Renal pelvis (tissue), 1 donor: ENCODE measurements at regions not wholly inside any gene's neighbourhood (a gene's known extent, or its start where the extent isn't known, plus 50 kb on each side); places are given as distances from the start of the nearest gene placed in this dataset.

Experiments
- DNase-seq: peaks from one replicate; pipeline ENCODE4 v3.0.0-alpha.2; 2013

DNA sequence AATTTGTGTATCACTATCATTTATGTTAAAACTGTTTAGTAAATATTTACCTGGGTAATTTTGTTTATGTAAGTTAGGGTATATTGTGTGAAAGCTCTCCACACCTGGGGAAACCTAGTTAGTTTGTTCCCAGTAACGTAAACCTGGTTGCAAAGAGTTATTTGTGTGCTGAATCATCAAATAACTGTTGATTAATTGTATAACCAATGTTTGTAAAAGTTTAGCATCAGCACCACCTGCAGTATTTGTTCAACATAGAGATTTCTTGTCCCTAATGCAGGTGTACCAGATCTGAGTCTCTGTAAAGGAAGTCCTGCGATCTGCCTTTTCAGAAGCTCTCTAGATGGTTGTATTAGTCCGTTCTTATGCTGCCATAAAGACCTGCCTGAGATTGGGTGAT lies 440.4 kb downstream of the COL12A1 start:
- DNase-seq = no peak

DNA sequence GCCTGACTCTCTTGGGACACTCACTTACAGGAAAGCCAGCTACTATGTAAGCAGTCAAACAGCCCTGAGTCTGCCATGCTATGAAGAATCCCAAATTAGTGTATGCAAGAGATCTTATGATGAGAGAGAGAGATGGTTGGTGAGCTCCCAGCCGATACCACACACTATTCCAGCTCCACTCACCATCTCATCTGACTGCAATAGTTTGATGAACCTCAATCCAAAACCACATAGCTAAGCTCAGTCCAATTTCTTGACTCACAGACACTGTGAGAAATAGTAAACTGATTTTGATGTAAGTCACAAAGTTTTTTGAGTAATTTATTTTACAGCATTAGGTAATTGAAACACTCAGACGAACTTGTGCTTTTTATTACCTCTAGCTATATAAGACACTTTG lies 441.4 kb downstream of the COL12A1 start:
- no peak for DNase-seq

DNA sequence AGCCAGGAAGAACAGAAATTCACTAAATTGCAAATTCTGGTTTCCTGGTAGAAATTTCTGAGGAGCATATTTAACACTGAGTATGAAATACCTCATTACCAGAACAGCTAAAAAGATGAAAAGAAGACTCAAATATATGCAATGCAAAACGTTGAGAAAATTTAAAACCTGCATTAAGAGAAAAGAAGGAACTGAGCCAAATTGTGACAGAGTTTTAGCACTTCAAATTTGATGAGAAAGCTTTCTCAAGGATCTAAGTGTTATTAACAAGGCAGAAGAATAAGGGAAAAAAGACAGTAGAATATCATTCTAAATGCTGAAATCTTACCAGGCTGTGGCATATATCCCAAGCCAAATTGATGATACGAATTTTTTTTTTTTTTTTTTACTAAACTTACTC lies 443.0 kb downstream of the COL12A1 start:
- DNase-seq = no peak

DNA sequence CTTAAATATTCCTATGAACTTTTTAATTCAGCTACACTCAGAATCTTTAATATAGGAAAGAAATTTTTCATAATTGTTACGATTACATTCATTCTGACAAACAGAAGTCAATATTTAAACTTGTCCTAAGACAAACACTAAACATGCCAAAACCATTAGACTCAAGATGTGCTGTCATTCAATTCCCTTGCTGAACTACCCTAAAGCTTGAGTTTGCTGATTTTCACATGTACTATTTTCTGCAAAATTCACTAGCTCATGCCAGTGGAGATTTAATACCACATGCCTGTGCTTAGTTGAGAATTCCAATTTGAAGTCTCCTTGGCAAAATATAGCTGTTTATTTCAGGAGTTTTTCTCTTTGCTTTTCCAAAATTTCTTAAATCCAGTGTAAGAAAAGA lies 448.0 kb downstream of the COL12A1 start:
- DNase-seq = no peak

DNA sequence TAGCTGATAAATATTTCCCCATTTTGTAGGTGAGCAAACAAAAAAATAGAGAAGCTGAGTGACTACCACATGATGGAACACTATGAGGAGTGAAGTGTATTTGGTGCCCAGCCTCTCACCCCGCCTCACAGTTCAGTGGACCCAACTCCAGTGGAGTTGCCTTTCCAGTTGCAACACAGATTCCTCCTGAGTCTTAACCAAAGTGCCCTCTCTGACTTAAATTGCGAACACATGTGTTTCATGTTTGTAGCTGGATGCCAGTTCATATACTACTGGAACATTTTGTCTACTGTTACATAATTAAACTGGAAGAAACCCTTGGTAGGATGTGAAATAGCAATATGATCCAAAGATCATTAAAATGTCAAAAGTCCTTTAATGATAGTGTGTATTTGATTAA lies 448.9 kb downstream of the COL12A1 start:
- no peak for DNase-seq

DNA sequence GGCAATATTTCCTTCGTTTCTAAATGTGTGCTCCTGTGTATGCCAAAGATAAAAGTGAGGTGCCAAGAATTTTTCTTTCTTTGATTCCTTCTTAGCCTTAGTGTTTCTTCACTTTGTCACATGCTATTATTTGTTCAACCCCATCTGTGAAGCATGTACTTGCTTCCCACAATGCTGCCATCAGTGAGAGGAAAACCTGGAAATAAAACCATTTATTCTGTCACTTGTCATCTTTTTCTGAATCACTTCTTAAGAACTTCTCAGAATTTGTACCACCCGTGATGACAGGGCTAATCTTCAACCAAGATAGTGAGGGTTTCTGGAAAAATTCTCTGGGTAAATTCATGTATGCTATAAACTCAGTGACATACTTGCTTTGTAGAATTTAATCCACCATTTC lies 450.1 kb downstream of the COL12A1 start:
- no peak for DNase-seq

DNA sequence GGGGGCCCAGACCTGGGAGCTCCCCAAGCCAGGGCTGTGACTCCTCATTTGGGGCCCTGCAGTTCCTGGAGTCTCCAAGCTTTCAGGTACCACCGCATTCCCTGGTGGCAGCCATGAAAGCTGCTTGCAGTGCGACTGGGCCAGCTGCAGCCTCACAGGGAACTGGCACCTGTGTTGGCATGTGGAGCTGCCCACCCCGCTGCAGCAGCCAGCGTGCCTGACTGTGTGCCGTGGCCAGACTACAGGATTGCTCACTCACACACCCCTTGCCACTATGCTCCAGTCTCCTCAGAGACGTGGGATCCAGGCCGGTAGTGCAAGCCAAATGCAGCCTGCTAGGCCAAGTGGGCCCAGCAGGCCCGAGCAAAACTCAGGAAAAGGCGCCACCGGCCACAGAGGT lies 450.7 kb downstream of the COL12A1 start:
- no peak for DNase-seq

DNA sequence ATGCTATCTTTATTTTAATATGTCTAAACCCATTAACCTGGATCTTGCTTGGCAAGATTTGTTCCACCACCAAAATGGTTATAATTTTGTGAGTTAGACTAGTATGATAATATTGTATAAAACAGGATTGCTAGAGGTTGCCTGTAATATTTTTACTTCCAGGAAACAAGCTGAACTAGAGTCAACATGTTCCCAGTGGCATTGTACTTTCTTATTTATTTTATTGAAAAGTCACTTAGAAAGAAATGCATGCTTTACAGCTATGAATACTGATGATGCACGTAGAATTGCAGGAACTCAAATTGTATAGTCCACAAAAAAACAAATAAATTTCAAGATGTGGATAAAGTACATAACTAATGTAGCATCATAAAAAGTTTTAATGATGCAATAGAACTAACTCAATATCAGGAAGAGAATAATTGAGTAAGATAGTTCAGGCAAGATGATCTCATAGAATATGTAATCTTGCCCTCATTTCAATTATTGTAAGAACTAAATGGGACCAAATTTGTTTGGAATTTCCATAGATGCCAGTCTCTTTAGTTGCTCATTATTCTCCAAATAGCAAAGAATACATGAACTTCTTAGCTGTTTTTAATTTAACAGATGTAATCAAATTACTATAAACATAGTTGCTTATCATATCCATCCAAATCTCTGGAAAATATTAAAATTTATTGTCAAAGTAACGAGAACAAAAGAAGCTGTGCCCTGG lies 451.8 kb downstream of the COL12A1 start:
- DNase-seq = no peak

DNA sequence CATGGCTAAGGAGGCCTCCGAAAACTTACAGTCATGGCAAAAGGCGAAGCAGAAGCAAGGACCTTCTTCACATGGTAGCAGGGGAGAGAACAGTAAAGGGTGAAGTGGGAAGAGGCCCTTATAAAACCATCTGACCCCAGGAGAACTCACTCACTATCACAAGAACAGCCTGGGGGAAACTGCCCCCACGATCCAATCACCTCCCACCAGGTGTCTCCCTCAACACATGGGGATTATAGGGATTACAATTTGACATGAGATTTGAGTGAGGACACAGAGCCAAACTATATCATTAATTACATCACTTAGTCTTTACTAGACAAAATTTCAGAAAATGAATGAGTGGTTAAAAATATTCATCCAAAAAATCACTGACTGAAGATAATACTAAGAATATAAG lies 453.6 kb downstream of the COL12A1 start:
- no peak for DNase-seq

DNA sequence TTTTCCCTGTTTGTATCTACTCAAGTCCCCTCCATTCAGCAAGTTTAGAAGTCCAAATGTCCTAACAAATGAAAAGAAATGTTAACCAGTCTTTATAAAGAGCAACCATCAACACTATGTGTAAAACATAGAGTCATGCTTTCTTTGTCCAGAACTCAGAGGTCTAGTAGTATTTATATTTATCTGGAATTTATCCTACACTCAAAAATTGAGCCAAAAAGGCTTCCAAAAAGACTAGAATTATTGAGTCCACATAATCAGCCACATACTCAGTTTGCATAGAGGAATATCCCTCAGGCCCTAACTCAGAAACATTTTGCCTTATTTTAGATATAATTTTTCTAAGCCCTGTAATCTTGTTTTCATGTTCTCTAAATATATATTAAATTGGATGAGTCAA lies 455.0 kb downstream of the COL12A1 start:
- DNase-seq = no peak

DNA sequence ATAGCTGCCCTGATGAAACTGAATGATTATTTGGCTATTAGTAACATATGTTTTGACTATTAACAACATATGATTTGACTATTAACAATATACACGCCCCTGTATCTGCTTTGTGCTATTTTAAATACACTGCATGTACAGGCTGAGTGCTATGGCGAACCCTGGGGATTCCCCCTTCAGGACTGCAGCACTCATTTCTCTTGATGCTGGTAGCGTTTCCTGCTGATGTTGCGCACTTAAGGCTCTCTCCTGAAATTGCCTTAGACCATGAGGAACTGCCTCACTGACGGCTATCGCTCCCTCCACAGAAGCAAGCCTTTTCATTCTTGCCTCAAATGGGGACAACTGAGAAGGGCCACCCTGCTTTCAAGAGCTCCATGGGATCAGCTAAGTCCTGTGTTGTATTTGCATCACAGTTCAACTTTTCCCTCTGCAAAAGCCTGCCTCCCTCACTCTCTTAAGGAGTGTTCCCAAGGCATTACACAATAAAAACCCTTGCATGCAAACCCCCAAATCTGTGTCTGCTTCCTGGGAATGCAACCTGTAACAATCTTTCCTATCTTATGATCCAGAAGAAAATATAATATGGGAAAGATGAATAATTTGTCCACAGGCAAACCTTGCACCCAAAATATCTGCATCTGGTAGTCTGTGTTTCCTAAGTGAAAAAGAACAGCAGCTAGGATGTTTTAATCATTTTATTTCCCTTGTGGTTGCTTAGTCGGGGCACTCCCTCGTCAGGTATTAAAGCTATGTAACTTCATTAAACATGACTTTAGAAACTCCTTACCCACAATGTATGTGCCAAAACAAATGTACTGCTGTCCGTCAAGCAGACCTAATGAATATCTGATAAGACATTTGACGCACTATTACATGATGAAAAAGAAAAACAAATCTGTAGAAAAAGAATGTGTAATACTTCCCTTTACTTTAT lies 456.4 kb downstream of the COL12A1 start:
- no peak for DNase-seq

DNA sequence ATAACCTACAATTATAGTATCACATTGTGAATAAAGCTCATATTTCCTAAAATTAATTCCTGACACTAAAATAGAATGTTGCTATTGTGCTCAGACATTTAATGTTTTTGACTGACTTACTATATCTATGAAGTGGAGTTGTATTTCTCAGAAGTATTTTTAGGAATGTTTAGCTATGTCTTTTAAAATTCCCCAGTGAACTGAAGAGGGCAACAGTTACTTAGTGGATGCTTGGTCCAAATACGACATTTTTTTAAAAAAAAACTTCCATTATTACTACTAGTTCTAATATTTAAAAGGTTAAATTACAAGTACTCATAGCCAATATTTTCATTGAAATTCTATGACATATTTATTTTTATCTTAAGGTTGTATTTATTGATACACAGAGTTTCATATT lies 460.2 kb downstream of the COL12A1 start:
- no peak for DNase-seq

DNA sequence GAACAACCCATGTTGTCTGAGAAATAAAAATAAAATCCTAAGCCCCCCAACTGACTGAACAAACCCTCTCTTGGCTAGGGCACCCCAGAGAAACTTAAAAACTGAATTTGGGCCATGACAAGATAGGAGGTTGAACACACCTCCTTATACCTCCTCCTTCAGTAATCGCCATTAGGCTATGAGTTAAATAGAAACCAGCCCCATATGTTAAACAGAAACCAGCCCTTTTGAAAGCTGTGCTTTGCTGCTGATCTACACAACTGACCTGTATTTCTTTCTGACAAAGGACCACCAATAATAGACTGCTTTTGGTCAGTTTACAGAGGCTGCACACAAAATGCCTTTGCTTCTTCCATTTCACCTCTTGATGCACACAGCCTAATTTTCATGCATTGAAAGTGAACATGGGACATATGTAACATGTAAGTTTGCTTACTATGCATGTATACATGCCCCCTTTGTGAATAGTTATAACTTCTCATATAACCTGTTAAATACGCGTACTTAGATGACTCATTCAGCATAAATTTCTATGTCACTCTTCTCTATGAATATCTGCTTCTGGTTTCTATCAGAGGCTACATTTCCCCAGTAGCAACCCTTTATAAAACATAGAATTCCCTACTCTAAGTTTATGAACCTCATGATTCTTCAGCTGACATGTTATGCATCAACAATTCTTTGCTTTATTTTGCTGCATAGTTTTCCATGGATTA lies 462.9 kb downstream of the COL12A1 start:
- no peak for DNase-seq

DNA sequence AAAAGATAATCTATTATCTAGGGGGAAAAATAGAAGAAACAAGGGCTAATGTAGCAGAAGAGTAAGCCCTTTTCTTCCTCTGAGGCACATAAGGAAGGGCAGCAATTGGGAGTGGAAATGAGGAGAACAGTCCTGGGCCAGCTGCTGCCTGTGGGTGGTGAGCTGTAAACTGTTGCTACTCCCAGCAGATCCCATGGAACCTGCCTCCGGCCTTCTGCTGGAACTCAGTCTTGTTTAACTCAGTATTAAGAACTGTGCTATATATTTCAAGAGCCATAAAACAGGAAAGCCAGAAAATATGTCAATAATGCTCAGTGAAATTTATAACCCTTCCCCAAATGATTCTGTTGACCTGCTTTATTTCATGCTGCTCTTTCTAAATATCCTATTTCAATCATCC lies 464.2 kb downstream of the COL12A1 start:
- no peak for DNase-seq

DNA sequence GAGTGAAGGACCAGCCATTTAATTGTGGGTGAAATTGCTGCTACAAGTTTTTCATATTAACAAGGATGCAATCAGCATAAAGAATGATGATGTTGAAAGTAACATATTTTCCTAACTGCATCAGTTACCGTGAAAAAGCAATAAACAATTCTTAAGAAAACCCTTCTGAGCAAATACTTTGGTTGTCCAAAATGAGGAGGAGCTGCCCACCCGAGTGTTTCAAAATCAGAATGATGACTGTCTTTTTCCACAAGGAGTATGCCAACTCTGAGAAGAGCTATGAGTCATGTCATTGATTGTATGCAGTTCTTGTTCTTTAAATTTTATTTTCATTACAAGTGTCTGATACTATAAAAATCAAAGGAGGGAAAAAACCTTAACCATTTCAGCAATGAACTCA lies 470.5 kb downstream of the COL12A1 start:
- no peak for DNase-seq

DNA sequence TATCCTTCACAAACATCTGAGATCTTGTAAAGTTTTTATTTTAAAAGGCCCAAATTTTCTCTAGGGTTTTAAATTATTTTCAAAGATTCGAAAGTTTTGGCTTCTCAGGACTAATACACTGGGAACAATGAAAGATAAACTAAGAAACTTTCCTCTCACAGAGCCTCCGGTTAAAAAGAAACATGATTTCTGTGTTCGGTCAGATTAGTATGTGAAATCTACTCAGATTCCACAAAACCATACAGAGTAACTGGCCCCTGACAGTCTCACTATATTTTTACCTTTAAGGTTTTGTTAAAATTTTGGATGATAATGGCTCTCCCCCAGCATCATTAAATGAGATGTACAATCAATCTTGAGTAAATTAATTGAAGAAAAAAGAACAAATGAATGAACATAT lies 471.0 kb downstream of the COL12A1 start:
- DNase-seq = no peak

DNA sequence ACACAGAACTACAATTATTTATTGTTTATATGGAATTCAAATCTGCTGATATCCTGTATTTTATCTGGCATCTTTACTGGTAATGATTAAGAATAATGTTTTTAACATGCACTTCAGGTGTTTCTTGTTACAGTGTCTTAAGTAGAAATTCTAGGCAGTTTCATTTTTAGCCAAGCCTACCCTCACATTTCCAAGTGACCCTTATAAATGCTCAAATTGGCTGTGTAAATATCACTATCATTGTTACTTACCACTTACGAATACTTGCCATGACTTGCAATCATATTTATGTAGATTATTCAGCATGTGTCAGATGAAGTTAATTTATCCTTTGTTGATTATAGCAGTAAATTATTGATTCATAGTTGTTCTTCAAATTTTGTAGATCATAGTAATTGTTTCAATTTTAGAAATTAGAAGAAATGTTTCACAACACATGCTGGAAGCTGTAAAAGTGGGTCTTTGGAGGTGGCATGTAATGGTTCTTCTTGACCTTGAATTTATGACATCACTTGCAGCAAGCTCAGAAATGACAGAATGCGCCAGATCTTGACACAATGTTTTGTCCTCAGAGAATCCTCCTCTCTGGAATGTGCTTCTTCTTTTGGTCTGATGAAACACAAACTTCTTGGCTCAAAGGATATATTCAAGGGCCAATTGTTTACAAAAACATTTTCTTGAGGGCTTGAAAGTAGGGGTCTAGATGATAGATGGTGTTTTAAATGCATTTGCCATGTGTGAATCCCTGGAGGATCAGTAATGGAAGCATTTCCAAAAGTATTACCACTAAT lies 471.8 kb downstream of the COL12A1 start:
- no peak for DNase-seq

DNA sequence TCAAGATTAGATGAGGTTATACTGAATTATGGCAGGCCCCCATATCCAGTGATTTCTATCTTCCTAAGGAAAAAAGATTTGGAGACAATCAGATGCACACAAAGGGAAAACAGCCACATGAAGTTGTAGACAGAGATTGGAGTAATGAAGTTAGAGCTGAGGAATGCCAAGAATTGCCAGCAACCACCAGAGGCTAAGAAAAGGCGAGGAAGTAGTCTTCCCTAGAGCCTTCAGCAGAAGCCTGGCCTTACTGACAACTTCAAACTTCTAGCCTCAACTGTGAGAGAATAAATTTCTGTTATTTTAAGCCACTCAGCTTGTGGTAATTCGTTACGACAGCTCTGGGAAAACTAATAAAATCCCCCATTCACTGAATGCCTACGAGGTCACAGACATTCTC lies 473.9 kb downstream of the COL12A1 start:
- DNase-seq = no peak

DNA sequence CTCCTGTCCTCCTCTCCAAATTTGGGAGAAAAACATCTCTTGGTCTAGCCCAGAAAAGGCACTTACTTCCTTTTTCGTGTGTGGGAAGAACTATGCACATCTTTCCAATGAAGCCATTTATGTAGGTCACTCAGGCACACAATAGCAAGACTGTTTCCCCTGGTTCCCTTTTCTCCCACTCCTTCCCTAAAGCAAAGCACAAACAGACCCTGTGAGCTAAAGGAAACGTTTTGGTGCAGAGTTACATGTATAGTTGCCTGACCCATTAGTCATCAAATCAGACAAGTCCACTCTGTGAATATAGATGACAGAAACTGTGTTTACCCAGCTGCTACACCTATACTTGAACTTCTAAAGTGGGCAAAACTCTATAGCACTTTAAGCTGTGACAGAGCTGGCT lies 474.6 kb downstream of the COL12A1 start:
- no peak for DNase-seq

DNA sequence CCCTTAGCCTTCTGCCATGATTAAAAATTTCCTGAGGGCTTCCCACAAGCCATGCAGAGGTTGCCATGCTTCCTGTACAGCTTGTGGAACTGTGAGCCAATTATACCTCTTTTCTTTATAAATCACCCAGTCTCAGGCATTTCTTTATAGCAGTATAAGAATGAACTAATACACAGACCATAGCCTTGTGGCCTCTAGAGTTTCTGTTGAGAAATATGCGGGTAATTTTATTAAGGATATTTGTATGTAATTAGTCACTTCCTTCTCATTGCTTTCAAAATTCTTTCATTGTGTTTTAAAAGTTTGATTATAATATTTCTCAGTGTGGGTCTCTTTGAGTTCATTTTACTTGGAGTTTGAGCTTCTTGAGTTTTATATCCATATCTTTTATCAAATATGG lies 484.9 kb downstream of the COL12A1 start:
- no peak for DNase-seq

DNA sequence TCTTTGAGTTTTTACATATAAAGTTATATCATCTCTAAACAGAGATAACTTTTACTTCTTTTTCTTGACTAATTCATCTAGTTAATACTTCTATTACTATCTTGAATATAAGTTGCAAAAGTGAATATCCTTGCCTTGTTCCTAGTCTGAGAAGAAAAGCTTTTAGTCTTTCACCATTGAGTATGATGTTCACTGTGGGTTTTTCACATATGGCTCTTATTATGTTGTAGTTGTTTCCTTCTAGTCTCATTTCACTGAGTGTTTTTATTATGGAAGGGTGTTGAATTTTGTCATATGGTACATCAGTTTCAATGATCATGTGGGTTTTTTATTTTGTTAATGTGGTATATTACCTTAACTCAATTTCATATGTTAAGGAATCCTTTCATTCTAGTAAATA lies 488.3 kb downstream of the COL12A1 start:
- no peak for DNase-seq
